ENCODE measurements at regions not wholly inside any gene's neighbourhood (a gene's known extent, or its start where the extent isn't known, plus 50 kb on each side); places are given as distances from the start of the nearest gene placed in this dataset.

- no peak for TF ChIP-seq CENPBD1 (CRISPR knock-in tag; IDR thresholded peaks at IDR 0.05; ENCODE audit: borderline replicate concordance, low read depth)
- TF ChIP-seq ASH2L (IDR thresholded peaks at IDR 0.05; ENCODE audit: insufficient read length, low read depth, low read length), result peak; percentile 37
- TF ChIP-seq ZNF607 (CRISPR knock-in tag; IDR thresholded peaks at IDR 0.05; ENCODE audit: borderline replicate concordance), result no peak
- TF ChIP-seq TEF (CRISPR knock-in tag; IDR thresholded peaks at IDR 0.05), result no peak
- no peak for TF ChIP-seq JDP2 (CRISPR knock-in tag; IDR thresholded peaks at IDR 0.05; ENCODE audit: borderline replicate concordance)
- no peak for TF ChIP-seq IRF9 (CRISPR knock-in tag; IDR thresholded peaks at IDR 0.05; ENCODE audit: borderline replicate concordance)
- TF ChIP-seq ZSCAN31 (CRISPR knock-in tag; IDR thresholded peaks at IDR 0.05; ENCODE audit: low read depth), result no peak
- TF ChIP-seq THAP8 (CRISPR knock-in tag; IDR thresholded peaks at IDR 0.05; ENCODE audit: borderline replicate concordance), result no peak
- no peak for TF ChIP-seq PATZ1 (CRISPR knock-in tag; IDR thresholded peaks at IDR 0.05)
- peak; percentile 69 for TF ChIP-seq ZNF687 (CRISPR knock-in tag; IDR thresholded peaks at IDR 0.05)
- TF ChIP-seq E2F5 (CRISPR knock-in tag; conservative IDR thresholded peaks at IDR 0.05), result no peak
- TF ChIP-seq HMGXB4 (CRISPR knock-in tag; IDR thresholded peaks at IDR 0.05; ENCODE audit: borderline replicate concordance in 1 of 2, low read depth in 1 of 2), result 0 out of 4 replicates have a peak, but pooled peaks of 1 of the 2 experiments have one; percentile 20
- TF ChIP-seq ZNF768 (CRISPR knock-in tag; IDR thresholded peaks at IDR 0.05), result no peak
- no peak for TF ChIP-seq SMAD1 (CRISPR knock-in tag; IDR thresholded peaks at IDR 0.05; ENCODE audit: borderline replicate concordance, low read depth)
Measured at GRCh38 chrX:40174001-40174853, 76.5 kb upstream of the BCOR start (continued).

All from HepG2 (cell line).